Brain pericyte (primary cell): ENCODE measurements at regions not wholly inside any gene's neighbourhood (a gene's known extent, or its start where the extent isn't known, plus 50 kb on each side); places are given as distances from the start of the nearest gene placed in this dataset.
"Not testable (repeated sequence)": the region's sequence is repeated elsewhere in the genome, so short reads cannot be mapped to it uniquely, and the experiment has no call there.

ENCODE experiments used
- DNase-seq: peaks from one replicate; pipeline ENCODE4 v3.0.0-alpha.2; 2012; ENCODE audit warnings: low read depth, low spot score

GRCh38 chr6:145270464-145270863 is 464.9 kb downstream of the EPM2A start:
- DNase-seq, result no peak

GRCh38 chr6:145271040-145271439 is 464.3 kb downstream of the EPM2A start:
- no peak for DNase-seq

GRCh38 chr6:145271577-145271976 is 463.7 kb downstream of the EPM2A start:
- no peak for DNase-seq

- no peak for DNase-seq
Measured at GRCh38 chr6:145272246-145272645, 463.1 kb downstream of the EPM2A start.

GRCh38 chr6:145273136-145273535 is 462.2 kb downstream of the EPM2A start:
- no peak for DNase-seq

GRCh38 chr6:145274083-145274482 is 461.2 kb downstream of the EPM2A start:
- DNase-seq, result no peak

GRCh38 chr6:145275019-145275418 is 460.3 kb downstream of the EPM2A start:
- DNase-seq, result no peak

- DNase-seq, result no peak
Measured at GRCh38 chr6:145275787-145276186, 459.5 kb downstream of the EPM2A start.

GRCh38 chr6:145276756-145277155 is 458.6 kb downstream of the EPM2A start:
- DNase-seq, result no peak

GRCh38 chr6:145277358-145278086 is 457.8 kb downstream of the EPM2A start:
- no peak for DNase-seq

- DNase-seq, result no peak
Measured at GRCh38 chr6:145278163-145278807, 457.0 kb downstream of the EPM2A start.

GRCh38 chr6:145279551-145279950 is 455.8 kb downstream of the EPM2A start:
- no peak for DNase-seq

- DNase-seq, result no peak
Measured at GRCh38 chr6:145279993-145280392, 455.3 kb downstream of the EPM2A start.

GRCh38 chr6:145283209-145283608 is 452.1 kb downstream of the EPM2A start:
- DNase-seq, result not testable (repeated sequence)

- no peak for DNase-seq
Measured at GRCh38 chr6:145283856-145284255, 451.5 kb downstream of the EPM2A start.

GRCh38 chr6:145286916-145287315 is 448.4 kb downstream of the EPM2A start:
- no peak for DNase-seq

- DNase-seq, result no peak
Measured at GRCh38 chr6:145289573-145289972, 445.7 kb downstream of the EPM2A start.

- DNase-seq, result no peak
Measured at GRCh38 chr6:145290122-145290521, 445.2 kb downstream of the EPM2A start.

GRCh38 chr6:145292066-145292465 is 443.3 kb downstream of the EPM2A start:
- DNase-seq, result no peak

GRCh38 chr6:145294942-145295341 is 440.4 kb downstream of the EPM2A start:
- no peak for DNase-seq

- no peak for DNase-seq
Measured at GRCh38 chr6:145295746-145296145, 439.6 kb downstream of the EPM2A start.

- DNase-seq, result no peak
Measured at GRCh38 chr6:145305670-145306069, 429.6 kb downstream of the EPM2A start.

- DNase-seq, result no peak
Measured at GRCh38 chr6:145306489-145306888, 428.8 kb downstream of the EPM2A start.
